Activated CD8-positive, alpha-beta memory T cell treated with anti-CD3 and anti-CD28 coated beads for 4 hours (primary cell): ENCODE measurements at regions not wholly inside any gene's neighbourhood (a gene's known extent, or its start where the extent isn't known, plus 50 kb on each side); places are given as distances from the start of the nearest gene placed in this dataset.
"Not testable (repeated sequence)": the region's sequence is repeated elsewhere in the genome, so short reads cannot be mapped to it uniquely, and the experiment has no call there.

Source experiments
- DNase-seq, 2 donors: peaks; one replicate each; pipeline ENCODE4 v3.0.0-alpha.2; 2020; ENCODE audit warnings: low read depth in 2 of 2

DNA sequence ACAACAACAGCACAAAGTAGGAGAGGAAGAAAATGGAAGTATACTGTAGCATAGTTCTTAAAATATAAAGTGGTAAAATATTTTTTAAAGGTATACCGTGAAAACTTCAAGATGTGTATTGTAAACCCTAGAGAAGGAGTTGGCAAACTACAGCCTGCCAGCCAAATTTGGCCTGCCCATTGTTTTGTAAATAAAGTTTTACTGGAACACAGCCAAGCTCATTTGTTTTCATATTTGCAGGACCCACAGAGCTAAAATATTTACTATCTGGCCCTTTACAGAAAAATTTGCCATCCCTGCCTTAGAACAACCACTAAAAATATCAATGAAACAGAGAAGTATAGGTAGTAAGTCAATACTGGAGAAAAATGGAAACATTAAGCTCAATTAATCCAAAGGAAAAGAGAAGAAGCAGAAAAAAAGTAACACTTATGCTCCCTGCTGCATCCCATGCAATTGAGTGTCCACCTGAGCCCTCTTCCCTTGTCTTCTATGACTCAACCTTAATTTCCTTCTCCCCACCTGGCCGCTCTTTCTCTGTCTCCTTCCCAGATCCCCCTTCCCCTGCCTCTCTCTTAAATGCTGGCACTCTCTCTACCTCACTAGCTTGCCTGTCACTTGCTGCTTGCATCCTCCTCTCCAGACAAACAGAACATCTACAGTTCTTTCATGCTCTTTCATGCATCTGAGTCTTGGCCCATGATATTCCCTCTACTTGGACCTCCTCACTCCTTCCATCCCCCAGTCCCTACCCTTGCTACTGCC lies 50.6 kb upstream of the FER start:
- no peak for DNase-seq

DNA sequence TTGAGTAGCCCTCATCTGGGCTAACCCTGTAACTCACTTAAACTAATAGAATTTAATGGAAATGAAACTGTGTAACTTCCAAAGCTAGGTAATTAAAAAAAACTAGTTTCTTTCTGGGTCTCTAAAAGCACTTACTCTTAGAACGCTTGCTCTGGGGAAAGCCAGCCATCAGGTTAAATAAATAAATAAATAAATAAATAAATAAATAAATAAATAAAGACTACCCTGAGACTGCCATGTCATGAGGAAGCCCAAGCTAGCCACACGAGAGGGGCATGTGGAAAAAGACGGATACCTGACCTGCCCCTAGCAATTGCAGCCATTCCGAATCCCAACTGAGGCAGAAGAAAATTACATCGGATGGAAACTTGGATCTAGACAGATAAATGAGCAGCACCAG lies 51.3 kb upstream of the FER start:
- no peak for DNase-seq

DNA sequence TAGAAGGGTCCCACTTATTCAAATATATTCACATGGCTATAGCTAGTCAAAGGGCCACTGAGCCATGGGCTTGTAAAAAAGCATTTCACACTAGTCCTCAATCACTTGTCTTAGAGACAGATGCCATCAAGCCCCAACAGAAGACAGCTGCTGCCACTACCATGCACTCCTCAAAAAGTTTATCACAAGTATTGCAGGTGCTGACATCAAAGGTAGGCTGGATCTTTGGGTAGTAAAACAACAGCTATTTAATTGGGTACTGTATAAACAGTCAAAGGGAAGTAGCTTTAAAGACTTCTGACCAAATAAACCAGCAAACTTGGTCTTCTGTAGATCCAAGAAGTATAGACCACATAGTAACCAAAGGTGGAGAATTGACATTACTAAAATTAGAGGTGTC lies 59.2 kb upstream of the FER start:
- no peak for DNase-seq

DNA sequence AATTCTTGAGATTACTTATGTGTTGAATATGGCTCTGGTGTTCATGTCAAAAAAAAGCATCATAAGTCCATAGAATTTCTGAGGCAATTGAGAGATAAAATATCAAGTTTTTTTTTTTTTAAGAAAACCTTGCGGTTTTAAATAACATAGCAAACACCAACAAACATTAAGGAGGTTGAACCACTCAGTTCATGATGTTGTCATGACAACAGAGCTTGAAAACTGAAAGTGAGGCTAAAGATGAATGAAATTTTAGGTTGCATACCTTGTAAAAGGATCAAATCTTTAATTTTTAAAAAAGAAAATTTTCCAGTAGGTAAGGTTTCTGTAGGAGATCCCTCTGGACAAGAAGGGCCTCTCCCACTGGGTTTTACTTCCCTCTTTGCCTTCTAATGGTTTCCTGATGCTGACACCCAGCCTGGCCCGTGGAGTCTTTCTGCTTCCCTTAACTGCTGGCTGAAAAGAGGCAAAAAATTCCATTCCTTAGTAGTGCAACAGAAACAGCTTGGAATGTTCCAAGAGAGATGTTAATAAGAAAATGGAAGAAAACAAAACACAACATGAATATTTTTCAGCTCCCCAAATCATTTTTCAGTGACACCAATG lies 60.0 kb upstream of the FER start:
- DNase-seq = no peak

- DNase-seq = no peak
These were observed 61.0 kb upstream of the FER start for GRCh38 chr5:108686676-108687075.

DNA sequence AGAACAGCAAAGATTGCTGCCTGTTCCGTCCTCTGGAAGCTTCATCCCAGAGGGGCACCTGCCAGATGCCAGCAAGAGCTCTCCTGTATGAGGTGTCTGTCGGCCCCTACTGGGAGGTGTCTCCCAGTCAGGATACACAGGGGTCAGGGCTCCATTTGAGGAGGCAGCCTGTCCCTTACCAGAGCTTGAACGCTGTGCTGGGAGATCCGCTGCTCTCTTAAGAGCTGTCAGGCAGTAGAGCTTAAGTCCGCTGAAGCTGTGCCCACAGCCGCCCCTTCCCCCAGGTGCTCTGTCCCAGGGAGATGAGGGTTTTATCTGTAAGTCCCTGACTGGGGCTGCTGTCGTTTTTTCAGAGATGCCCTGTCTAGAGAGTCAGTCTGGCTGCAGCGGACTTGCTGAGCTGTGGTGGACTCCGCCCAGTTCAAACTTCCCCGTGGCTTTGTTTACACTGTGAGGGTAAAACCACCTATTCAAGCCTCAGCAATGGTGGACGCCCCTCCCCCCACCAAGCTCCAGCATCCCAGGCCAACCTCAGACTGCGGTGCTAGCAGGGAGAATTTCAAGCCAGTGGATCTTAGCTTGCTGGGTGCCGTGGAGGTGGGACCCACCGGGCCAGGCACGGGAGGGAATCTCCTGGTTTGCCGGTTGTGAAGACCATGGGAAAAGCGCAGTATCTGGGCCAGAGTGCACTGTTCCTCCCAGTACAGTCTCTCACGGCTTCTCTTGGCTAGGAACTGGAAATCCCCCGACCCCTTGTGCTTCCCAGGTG lies 62.1 kb upstream of the FER start:
- not testable (repeated sequence) for DNase-seq

GRCh38 chr5:108681079-108681921 lies 66.4 kb upstream of the FER start:
- DNase-seq = no peak

- no peak for DNase-seq
These were observed 69.6 kb upstream of the FER start for GRCh38 chr5:108678091-108678490.

DNA sequence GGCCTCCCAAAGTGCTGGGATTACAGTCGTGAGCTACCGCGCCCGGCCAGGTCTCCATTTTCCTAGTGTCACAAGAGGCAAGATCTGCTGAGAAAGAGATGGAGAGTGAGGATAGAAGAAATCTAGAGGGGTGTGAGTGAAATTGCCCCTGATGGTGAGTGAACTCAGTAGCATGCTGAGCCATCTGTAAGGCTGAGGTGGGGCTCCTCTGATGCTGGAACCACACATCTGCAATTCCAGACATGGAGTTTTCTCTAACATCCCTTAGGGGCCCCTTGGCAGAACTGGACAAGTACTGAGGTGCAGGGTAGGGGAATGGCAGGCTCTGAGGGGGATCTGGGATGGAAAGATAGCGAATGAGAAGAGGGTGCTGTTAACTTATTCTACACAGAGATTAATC lies 72.0 kb upstream of the FER start:
- no peak for DNase-seq

DNA sequence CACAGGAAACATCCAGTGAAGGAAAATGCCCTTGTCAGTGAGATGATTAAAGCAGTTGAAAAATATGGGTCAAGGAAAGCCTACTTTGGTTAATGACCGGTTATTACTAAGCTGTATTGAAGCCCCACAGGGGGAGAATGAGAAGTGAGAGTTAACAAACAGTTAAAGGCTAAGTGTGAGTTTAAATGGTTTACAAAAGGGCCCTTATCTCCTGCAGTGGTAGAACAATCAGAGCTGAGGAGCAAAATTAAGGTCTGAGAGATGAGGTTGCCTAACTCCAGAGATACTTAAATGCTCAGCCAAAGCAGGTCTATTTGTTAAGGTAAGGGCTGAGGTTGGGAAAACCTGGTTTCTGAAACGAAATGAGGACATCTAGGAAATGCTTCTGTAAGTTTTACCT lies 75.1 kb upstream of the FER start:
- no peak for DNase-seq

GRCh38 chr5:108670591-108671289 lies 77.0 kb upstream of the FER start:
- DNase-seq = no peak

- no peak for DNase-seq
These were observed 78.2 kb upstream of the FER start for GRCh38 chr5:108669462-108669861.

DNA sequence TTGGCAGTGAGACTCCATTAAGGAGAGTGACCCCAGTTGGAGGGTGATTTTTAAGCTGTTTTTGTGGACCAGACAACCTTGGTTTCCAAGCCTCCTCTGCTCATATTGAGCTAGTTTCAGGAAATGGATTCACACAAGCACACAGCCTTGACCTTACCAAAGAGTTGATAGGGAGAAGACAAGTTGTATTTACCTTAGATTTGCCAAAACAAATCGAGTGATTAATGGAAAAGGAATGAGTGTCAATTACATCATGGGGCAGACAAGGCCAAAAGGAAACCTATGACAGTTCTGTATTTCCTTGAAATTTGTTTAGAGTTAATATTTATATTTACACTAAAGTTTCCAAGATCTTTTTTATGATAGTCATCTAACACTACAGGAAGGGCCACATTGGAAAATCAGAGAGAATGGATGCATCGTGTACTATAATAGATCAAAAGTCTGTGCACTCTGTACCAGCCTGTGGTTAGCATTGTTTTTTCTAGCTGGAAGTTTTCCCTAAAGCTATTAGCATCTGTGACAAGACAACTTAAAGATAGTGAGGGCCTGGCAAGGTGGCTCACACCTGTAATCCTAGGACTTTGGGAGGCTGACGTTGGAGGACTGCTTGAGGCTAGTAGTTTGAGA lies 86.0 kb upstream of the FER start:
- no peak for DNase-seq

GRCh38 chr5:108661024-108661423 lies 86.7 kb upstream of the FER start:
- no peak for DNase-seq

GRCh38 chr5:108660291-108660690 lies 87.4 kb upstream of the FER start:
- DNase-seq = no peak

DNA sequence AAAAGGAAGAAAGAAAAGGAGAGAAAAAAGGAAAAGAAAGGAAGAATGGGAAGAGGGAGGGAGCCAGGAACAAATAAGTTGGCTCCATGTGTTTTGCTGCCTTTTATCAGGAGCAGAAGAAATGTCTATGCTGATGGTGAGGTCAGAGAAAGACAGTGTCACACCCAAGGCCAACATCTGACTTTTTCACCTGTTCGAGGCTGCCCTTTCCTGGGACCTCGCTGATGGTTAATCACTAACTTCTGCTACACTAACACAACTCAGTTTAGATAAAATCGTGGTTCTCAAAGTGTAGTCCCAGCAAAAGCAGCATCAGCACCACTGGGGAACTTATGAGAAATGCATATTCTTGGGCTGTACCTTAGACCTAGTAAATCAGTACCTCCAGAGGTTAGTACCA lies 88.2 kb upstream of the FER start:
- no peak for DNase-seq

GRCh38 chr5:108655750-108656450 lies 91.8 kb upstream of the FER start:
- DNase-seq = no peak

DNA sequence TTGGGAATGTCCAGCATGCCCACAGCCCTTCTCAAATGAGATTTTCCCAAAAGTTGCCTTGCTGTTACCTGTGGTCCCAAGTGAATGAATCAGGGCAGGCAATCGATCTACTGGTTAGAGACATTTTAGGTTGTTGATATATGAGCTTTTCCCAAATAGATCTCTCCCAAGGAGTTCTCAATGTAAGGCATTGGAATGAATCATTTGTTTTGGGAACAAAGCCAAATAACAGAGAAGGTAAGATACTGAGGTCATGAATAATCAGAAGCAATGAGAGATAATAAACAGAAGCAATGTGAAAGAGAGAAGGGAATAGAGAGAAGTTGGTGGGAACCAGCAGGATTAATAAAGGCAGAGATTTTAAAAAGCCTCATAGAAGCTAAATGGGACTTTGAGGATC lies 93.6 kb upstream of the FER start:
- no peak for DNase-seq

DNA sequence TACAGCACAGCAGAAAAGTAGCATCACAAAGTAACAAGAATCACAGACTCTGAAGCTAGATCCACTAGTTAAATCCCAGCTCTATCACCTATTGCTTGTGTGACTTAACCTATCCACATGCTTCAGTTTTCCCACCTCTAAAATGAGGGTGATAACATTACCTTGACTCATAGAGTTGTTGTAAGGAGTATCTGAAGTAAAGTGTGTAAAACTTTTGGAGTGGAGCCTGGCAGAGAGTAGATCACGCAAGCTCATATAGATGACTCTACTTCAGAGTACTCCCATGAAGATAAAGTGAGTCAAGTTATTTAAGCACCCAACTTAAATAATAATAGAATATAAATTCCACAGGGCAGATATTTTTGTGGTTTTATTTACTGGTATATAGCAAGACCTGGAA lies 94.5 kb upstream of the FER start:
- DNase-seq = no peak

DNA sequence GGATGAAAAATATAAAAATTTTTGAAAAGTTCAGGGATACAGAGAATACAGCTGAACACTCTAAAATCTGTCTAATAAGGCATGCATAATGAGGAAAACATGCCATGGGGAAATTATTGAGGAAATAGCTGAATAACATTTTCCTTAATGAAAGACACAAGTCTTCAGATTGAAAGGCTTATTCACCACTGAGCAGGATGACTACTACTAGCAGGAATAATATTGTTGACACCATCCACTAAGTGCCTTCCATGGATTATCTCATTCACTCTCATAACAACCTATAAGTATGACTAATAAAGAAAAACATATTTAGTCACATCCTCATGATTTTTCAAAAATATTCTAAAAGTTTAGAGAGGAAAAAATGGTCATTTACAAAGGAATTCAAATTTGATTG lies 96.7 kb upstream of the FER start:
- DNase-seq = no peak
